GOT3 (cell line): ENCODE measurements at regions not wholly inside any gene's neighbourhood (a gene's known extent, or its start where the extent isn't known, plus 50 kb on each side); places are given as distances from the start of the nearest gene placed in this dataset.
"Not testable (repeated sequence)": the region's sequence is repeated elsewhere in the genome, so short reads cannot be mapped to it uniquely, and the experiment has no call there.

Experiments used
- DNase-seq: peaks from one replicate; lab custom pipeline; 2025; ENCODE audit warnings: mixed read lengths; lab: John Stamatoyannopoulos, UW

- DNase-seq: no peak
Observed at GRCh38 chr6:74491844-74492374, 713.9 kb downstream of the COL12A1 start.

GRCh38 chr6:74488726-74489125 lies 717.1 kb downstream of the COL12A1 start:
- DNase-seq: not testable (repeated sequence)

- no peak for DNase-seq
Observed at GRCh38 chr6:74482180-74482579, 723.7 kb downstream of the COL12A1 start.

GRCh38 chr6:74480561-74480960 lies 725.3 kb downstream of the COL12A1 start:
- DNase-seq: no peak

GRCh38 chr6:74479960-74480359 lies 725.9 kb downstream of the COL12A1 start:
- no peak for DNase-seq

GRCh38 chr6:74479420-74479819 lies 726.4 kb downstream of the COL12A1 start:
- DNase-seq: no peak

GRCh38 chr6:74474046-74474445 lies 731.8 kb downstream of the COL12A1 start:
- DNase-seq: not testable (repeated sequence)

- DNase-seq: not testable (repeated sequence)
Observed at GRCh38 chr6:74468552-74468951, 737.3 kb downstream of the COL12A1 start.

- no peak for DNase-seq
Observed at GRCh38 chr6:74467533-74468215, 738.2 kb downstream of the COL12A1 start.

GRCh38 chr6:74466572-74466971 lies 739.3 kb downstream of the COL12A1 start:
- no peak for DNase-seq

GRCh38 chr6:74459260-74459659 lies 746.6 kb downstream of the COL12A1 start:
- no peak for DNase-seq

- DNase-seq: no peak
Observed at GRCh38 chr6:74458536-74458935, 747.3 kb downstream of the COL12A1 start.

GRCh38 chr6:74455786-74456185 lies 750.1 kb downstream of the COL12A1 start:
- DNase-seq: no peak

- no peak for DNase-seq
Observed at GRCh38 chr6:74451953-74452352, 753.9 kb downstream of the COL12A1 start.

- DNase-seq: no peak
Observed at GRCh38 chr6:74448850-74449249, 752.8 kb downstream of the CD109 start.

- no peak for DNase-seq
Observed at GRCh38 chr6:74447013-74447412, 751.0 kb downstream of the CD109 start.

- DNase-seq: no peak
Observed at GRCh38 chr6:74439123-74439811, 743.3 kb downstream of the CD109 start.

GRCh38 chr6:74438395-74438794 lies 742.4 kb downstream of the CD109 start:
- DNase-seq: not testable (repeated sequence)

- DNase-seq: no peak
Observed at GRCh38 chr6:74434171-74434570, 738.2 kb downstream of the CD109 start.

GRCh38 chr6:74431873-74432580 lies 736.0 kb downstream of the CD109 start:
- DNase-seq: no peak

GRCh38 chr6:74420221-74420620 lies 724.2 kb downstream of the CD109 start:
- no peak for DNase-seq

- no peak for DNase-seq
Observed at GRCh38 chr6:74415056-74415455, 719.1 kb downstream of the CD109 start.

- DNase-seq: no peak
Observed at GRCh38 chr6:74410630-74411029, 714.6 kb downstream of the CD109 start.
